Cardiac muscle cell (in vitro differentiated cells and primary cell): ENCODE measurements at regions not wholly inside any gene's neighbourhood (a gene's known extent, or its start where the extent isn't known, plus 50 kb on each side); places are given as distances from the start of the nearest gene placed in this dataset.

Source experiments
- DNase-seq, 2 donors: peaks; one replicate each; pipeline versions ENCODE4 v3.0.0 to v3.0.0-alpha.2; 2010 to 2017; ENCODE audit warnings: low read depth in 1 of 2, low spot score in 1 of 2
- H3K27ac ChIP-seq: fragments of 200-600 bp; sonication (generic); 2 replicates; pipeline ENCODE4 v1.5.1; 2016
- H3K27me3 ChIP-seq: fragments of 200-600 bp; sonication (generic); 2 replicates; pipeline ENCODE4 v1.6.0; 2016; ENCODE audit warnings: control low read depth
- H3K36me3 ChIP-seq: fragments of 200-600 bp; sonication (generic); 2 replicates; pipeline ENCODE4 v1.5.1; 2016; ENCODE audit warnings: control low read depth
- H3K4me1 ChIP-seq: fragments of 200-600 bp; sonication (generic); 2 replicates; pipeline ENCODE4 v1.8.1; 2017; ENCODE audit warnings: low read depth, mild to moderate bottlenecking, mixed run types
- H3K4me3 ChIP-seq: fragments of 200-600 bp; sonication (generic); 2 replicates; pipeline ENCODE4 v1.5.1; 2016; ENCODE audit warnings: mild to moderate bottlenecking
- H3K9me3 ChIP-seq: fragments of 200-600 bp; sonication (generic); 2 replicates; pipeline ENCODE4 v1.5.1; 2017; ENCODE audit warnings: low read depth, mild to moderate bottlenecking, control low read depth
- TF ChIP-seq, protein P1 (sequence below): IDR thresholded peaks from 2 replicates; pipeline ENCODE4 v1.5.1; 2012; ENCODE audit warnings: low read depth, mild to moderate bottlenecking, low read length

DNA sequence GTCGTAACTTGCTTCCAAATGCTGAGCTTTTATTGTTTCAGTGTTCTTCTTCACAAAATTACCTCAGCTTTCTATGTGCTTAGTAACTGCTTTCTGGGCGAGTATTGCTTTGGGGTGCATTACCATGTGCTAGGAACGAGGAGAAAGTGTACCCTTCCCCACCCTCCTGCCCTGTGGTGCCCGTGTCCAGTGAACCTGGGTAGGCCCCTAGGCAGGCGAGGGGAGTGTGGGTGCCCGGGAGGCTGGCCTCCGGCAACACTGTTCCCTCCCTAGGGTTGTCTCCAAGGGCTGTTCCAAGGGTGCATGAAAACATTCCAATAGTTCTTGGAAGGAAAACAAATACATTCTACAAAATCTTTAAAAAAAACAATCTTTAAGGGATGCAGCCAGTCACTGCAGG lies 216.5 kb upstream of the SOX1 start:
- no peaks in the 10 kb centered on the region for H3K4me1 ChIP-seq
- TF ChIP-seq, protein P1, sequence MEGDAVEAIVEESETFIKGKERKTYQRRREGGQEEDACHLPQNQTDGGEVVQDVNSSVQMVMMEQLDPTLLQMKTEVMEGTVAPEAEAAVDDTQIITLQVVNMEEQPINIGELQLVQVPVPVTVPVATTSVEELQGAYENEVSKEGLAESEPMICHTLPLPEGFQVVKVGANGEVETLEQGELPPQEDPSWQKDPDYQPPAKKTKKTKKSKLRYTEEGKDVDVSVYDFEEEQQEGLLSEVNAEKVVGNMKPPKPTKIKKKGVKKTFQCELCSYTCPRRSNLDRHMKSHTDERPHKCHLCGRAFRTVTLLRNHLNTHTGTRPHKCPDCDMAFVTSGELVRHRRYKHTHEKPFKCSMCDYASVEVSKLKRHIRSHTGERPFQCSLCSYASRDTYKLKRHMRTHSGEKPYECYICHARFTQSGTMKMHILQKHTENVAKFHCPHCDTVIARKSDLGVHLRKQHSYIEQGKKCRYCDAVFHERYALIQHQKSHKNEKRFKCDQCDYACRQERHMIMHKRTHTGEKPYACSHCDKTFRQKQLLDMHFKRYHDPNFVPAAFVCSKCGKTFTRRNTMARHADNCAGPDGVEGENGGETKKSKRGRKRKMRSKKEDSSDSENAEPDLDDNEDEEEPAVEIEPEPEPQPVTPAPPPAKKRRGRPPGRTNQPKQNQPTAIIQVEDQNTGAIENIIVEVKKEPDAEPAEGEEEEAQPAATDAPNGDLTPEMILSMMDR, result no peak
- no peak overlapping the region for H3K4me3 ChIP-seq

DNA sequence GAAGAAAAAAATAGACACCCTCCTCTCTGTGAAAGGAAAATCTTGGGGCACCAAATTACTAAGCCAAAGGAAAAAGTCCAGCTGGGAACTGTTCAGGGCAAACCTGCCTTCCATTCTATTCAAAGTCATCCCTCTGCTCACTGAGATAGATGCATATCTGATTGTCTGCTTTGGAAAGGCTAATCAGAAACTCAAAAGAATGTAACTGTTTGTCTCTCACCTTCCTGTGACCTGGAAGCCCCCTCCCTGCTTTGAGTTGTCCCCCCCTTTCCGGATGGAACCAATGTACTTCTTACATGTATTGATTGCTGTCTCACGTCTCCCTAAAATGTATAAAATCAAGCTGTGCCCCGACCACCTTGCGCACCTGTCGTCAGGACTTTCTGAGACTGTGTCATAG lies 216.0 kb upstream of the SOX1 start:
- Histone ChIP-seq H3K36me3 (no peaks in the 10 kb centered on the region), H3K4me3 (no peak overlapping the region), H3K27me3 (peaks cover 20% of the 10 kb centered on the region), H3K4me1 (no peaks in the 10 kb centered on the region), H3K9me3 (no peaks in the 10 kb centered on the region), H3K27ac (no peak overlapping the region)
- TF ChIP-seq, protein P1, result no peak
- no peak for DNase-seq

More for the DNA sequence above, 216.5 kb upstream of the SOX1 start:
- H3K9me3 ChIP-seq, result no peaks in the 10 kb centered on the region
- DNase-seq, result no peak
- peaks cover 21% of the 10 kb centered on the region for H3K27me3 ChIP-seq
- H3K27ac ChIP-seq, result no peak overlapping the region
- no peaks in the 10 kb centered on the region for H3K36me3 ChIP-seq

DNA sequence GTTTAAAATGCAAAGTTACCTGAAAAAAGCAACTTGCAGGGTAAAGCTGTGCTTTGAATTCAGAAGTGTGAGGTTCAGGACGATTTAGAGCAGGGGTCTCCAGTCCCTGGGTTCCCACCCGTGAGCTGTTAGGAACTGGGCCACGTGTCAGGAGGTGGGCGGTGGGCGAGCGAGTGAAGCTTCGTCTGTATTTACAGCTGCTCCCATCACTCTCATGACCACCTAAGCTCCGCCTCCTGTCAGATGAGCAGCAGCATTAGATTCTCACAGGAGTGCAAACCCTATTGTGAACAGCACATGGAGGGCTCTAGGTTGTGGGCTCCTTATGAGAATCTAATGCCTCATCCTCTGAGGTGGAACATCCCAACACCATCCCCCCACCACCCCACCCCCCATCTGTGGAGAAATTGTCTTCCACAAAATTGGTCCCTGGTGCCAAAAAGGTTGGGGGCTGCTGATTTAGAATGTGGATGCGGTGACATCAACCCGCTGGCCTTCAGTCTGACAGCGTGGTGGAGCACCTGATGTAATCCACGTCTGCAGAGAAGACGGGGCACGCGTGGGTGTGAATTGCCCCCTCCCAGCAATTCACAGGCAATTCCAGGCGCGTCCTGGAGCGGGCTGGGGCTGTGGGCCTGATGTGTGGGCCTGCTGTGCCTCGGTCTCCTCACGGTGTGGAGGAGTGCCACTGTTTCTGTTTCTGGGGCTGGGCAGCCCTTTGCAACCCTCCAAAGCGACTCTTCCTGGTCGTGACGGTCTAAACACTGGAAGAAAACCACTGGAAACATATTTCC lies 214.0 kb upstream of the SOX1 start:
- Histone ChIP-seq H3K27me3 (peaks cover 14% of the 10 kb centered on the region), H3K36me3 (no peaks in the 10 kb centered on the region), H3K4me3 (no peak overlapping the region), H3K27ac (no peak overlapping the region), H3K4me1 (no peaks in the 10 kb centered on the region), H3K9me3 (no peaks in the 10 kb centered on the region)
- TF ChIP-seq, protein P1, result no peak
- DNase-seq, result no peak

DNA sequence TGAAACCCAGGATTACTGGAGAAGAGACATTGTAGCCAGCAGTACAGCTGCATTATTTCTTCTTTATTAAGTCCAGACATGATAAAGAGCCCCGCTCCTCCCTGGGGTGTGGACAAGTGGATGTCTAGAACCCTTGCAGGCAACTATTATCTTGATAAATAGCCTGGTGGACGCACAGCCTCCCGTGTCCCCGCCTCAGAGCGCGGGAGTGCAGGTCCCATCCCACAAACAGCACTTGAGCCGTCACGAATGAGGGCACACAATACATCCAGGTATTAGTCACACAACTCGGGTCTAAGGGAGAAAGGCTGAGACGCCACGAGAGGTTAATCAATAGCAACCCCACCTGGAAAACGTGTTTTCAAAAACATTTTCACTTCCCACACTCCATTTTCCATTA lies 213.2 kb upstream of the SOX1 start:
- no peaks in the 10 kb centered on the region for H3K4me1 ChIP-seq
- no peak for DNase-seq
- H3K27ac ChIP-seq, result no peak overlapping the region

DNA sequence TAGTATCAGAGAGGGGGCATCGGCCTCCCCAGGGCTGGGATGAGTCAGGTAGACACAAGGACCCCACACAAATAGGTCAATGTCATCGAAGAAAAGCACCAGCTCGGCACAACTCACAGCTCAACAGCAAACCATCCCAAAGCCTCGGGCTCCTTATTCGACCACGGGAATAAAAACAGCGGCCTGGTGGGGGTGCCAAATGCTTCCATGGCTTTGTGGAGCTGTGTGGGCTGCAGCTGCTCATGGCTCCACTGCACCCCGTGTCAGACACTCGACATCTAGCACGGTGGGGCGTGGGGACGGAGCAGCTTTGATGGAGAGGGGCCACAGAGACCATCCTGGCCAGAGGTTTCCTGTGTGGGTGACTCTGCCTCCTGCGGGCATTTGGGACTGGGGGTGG lies 212.5 kb upstream of the SOX1 start:
- Histone ChIP-seq H3K4me3 (no peak overlapping the region), H3K9me3 (no peaks in the 10 kb centered on the region), H3K27me3 (peaks cover 14% of the 10 kb centered on the region), H3K27ac (no peak overlapping the region), H3K4me1 (peaks cover 2% of the 10 kb centered on the region), H3K36me3 (no peaks in the 10 kb centered on the region)
- TF ChIP-seq, protein P1, result no peak
- DNase-seq, result no peak

More for the DNA sequence above, 213.2 kb upstream of the SOX1 start:
- no peaks in the 10 kb centered on the region for H3K9me3 ChIP-seq
- peaks cover 14% of the 10 kb centered on the region for H3K27me3 ChIP-seq
- H3K4me3 ChIP-seq, result no peak overlapping the region
- no peaks in the 10 kb centered on the region for H3K36me3 ChIP-seq
- TF ChIP-seq, protein P1, result no peak
